C4-2B (cell line): ENCODE measurements at regions not wholly inside any gene's neighbourhood (a gene's known extent, or its start where the extent isn't known, plus 50 kb on each side); places are given as distances from the start of the nearest gene placed in this dataset.

Source experiments
- H3K27ac ChIP-seq: fragments of 450-650 bp; 2 replicates; pipeline ENCODE4 v1.5.1; 2017
- CTCF ChIP-seq: fragments of 450-650 bp; conservative IDR thresholded peaks from 2 replicates; pipeline ENCODE4 v1.5.1; 2017; ENCODE audit warnings: mild to moderate bottlenecking
- ZFX ChIP-seq: fragments of 450-650 bp; IDR thresholded peaks from 2 replicates; pipeline ENCODE4 v1.6.1; 2017

- no peak overlapping the region for H3K27ac ChIP-seq
- TF ChIP-seq ZFX (no peak), CTCF (no peak)
Measured at GRCh38 chr5:19143935-19144334, 844.1 kb downstream of the CDH18 start.

GRCh38 chr5:19169426-19169825 lies 818.6 kb downstream of the CDH18 start:
- no peak overlapping the region for H3K27ac ChIP-seq
- TF ChIP-seq ZFX (no peak), CTCF (no peak)

GRCh38 chr5:19172926-19173470 lies 815.0 kb downstream of the CDH18 start:
- H3K27ac ChIP-seq: no peak overlapping the region
- TF ChIP-seq CTCF: no peak
- no peak for TF ChIP-seq ZFX

- H3K27ac ChIP-seq: no peak overlapping the region
- no peak for TF ChIP-seq CTCF
- TF ChIP-seq ZFX: no peak
Measured at GRCh38 chr5:19175776-19176570, 812.0 kb downstream of the CDH18 start.

- TF ChIP-seq ZFX (no peak), CTCF (no peak)
- no peak overlapping the region for H3K27ac ChIP-seq
Measured at GRCh38 chr5:19179571-19179970, 808.4 kb downstream of the CDH18 start.

DNA sequence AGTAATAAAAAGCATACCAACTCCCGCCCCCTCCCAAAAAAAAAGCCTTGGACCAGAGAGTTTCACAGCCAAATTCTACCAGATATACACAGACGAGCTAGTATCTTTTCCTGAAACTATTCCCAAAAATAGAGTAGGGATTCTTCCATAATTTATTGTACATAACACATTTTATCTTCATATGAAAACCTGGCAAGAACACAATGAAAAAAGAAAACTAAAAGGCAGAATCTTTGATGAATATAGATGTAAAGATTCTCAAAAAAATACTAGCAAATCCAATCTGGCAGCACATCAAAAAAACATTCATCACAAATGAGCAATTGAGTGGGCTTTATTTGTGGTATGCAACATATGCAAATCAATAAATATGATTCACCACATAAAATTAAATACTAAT lies 798.8 kb downstream of the CDH18 start:
- TF ChIP-seq ZFX (no peak), CTCF (no peak)
- H3K27ac ChIP-seq: no peak overlapping the region

DNA sequence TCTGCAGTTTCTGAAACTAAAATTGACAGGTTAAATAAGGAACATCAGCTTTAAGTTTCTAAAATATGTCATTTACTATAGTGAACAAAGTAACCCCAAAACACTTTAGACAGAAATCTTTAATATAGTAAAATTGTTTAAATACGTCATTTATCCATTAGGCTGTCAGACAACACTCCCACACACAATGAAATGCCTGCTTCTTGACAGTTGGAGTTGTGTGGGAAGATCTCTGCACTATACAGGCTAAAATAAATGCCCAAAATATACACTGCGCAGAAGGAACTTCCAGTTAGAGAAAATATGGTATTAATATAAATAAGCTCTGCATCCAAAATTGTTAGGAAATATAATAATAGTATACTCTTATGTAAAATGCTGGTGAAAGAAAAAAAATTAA lies 794.4 kb downstream of the CDH18 start:
- TF ChIP-seq ZFX (no peak), CTCF (no peak)
- no peak overlapping the region for H3K27ac ChIP-seq
